ENCODE measurements at regions not wholly inside any gene's neighbourhood (a gene's known extent, or its start where the extent isn't known, plus 50 kb on each side); places are given as distances from the start of the nearest gene placed in this dataset.
"Not testable (repeated sequence)": the region's sequence is repeated elsewhere in the genome, so short reads cannot be mapped to it uniquely, and the experiment has no call there.

GRCh38 chr6:44037276-44037675 lies 90.0 kb downstream of the MRPL14 start:
- DNase-seq (ENCODE audit: low read depth) = not testable (repeated sequence)

- no peak for DNase-seq (ENCODE audit: low read depth)
Measured at GRCh38 chr6:44036699-44037101, 90.6 kb downstream of the MRPL14 start.

- no peak for DNase-seq (ENCODE audit: low read depth)
Measured at GRCh38 chr6:44036196-44036595, 91.1 kb downstream of the MRPL14 start.

GRCh38 chr6:44035621-44036020 lies 91.6 kb downstream of the MRPL14 start:
- peak; percentile 69 for DNase-seq (ENCODE audit: low read depth)

- no peak for DNase-seq (ENCODE audit: low read depth)
Measured at GRCh38 chr6:44034931-44035345, 92.3 kb downstream of the MRPL14 start.

- DNase-seq (ENCODE audit: low read depth) = no peak
Measured at GRCh38 chr6:44034391-44034861, 92.8 kb downstream of the MRPL14 start.

- no peak for DNase-seq (ENCODE audit: low read depth)
Measured at GRCh38 chr6:44030812-44031454, 96.3 kb downstream of the MRPL14 start.

- DNase-seq (ENCODE audit: low read depth) = peak; percentile 77
Measured at GRCh38 chr6:44029444-44030185, 97.6 kb downstream of the MRPL14 start.

GRCh38 chr6:44028789-44029310 lies 98.4 kb downstream of the MRPL14 start:
- no peak for DNase-seq (ENCODE audit: low read depth)

GRCh38 chr6:44025226-44025625 lies 102.0 kb downstream of the MRPL14 start:
- DNase-seq (ENCODE audit: low read depth) = no peak

GRCh38 chr6:44024574-44025219 lies 102.6 kb downstream of the MRPL14 start:
- no peak for DNase-seq (ENCODE audit: low read depth)

GRCh38 chr6:44023586-44024454 lies 103.4 kb downstream of the MRPL14 start:
- DNase-seq (ENCODE audit: low read depth) = no peak

GRCh38 chr6:44022671-44023352 lies 104.4 kb downstream of the MRPL14 start:
- no peak for DNase-seq (ENCODE audit: low read depth)

- DNase-seq (ENCODE audit: low read depth) = no peak
Measured at GRCh38 chr6:44022296-44022661, 105.0 kb downstream of the MRPL14 start.

- no peak for DNase-seq (ENCODE audit: low read depth)
Measured at GRCh38 chr6:44021589-44022295, 105.5 kb downstream of the MRPL14 start.

- DNase-seq (ENCODE audit: low read depth) = no peak
Measured at GRCh38 chr6:44020664-44021425, 106.4 kb downstream of the MRPL14 start.

GRCh38 chr6:44020148-44020547 lies 107.1 kb downstream of the MRPL14 start:
- peak; percentile 81 for DNase-seq (ENCODE audit: low read depth)

- not testable (repeated sequence) for DNase-seq (ENCODE audit: low read depth)
Measured at GRCh38 chr6:44017307-44017706, 109.9 kb downstream of the MRPL14 start.

- DNase-seq (ENCODE audit: low read depth) = no peak
Measured at GRCh38 chr6:44016131-44016870, 111.0 kb downstream of the MRPL14 start.
